Skeletal muscle satellite cell (primary cell): ENCODE measurements at regions not wholly inside any gene's neighbourhood (a gene's known extent, or its start where the extent isn't known, plus 50 kb on each side); places are given as distances from the start of the nearest gene placed in this dataset.
"Not testable (repeated sequence)": the region's sequence is repeated elsewhere in the genome, so short reads cannot be mapped to it uniquely, and the experiment has no call there.

Experiments
- H3K27me3 ChIP-seq: 2 replicates; pipeline ENCODE4 v1.7.0; 2013; ENCODE audit warnings: low read length; ENCODE audit not compliant: control insufficient read depth, insufficient read depth
- H3K36me3 ChIP-seq: 2 replicates; pipeline ENCODE4 v1.7.0; 2013; ENCODE audit warnings: mild to moderate bottlenecking, control low read depth, low read length; ENCODE audit not compliant: insufficient read depth
- H3K4me1 ChIP-seq: 2 replicates; pipeline ENCODE4 v1.7.0; 2013; ENCODE audit warnings: low read length; ENCODE audit not compliant: control insufficient read depth, insufficient read depth
- H3K4me2 ChIP-seq: 2 replicates; pipeline ENCODE4 v1.7.0; 2013; ENCODE audit warnings: mild to moderate bottlenecking, low read length
- H3K4me3 ChIP-seq: 2 replicates; pipeline ENCODE4 v1.7.0; 2013; ENCODE audit warnings: low read length
- H3K9ac ChIP-seq: 2 replicates; pipeline ENCODE4 v1.7.0; 2013; ENCODE audit warnings: mild to moderate bottlenecking, low read depth, low read length, moderate library complexity
- H3K9me3 ChIP-seq: replicated peaks from 2 replicates; pipeline ENCODE4 v1.7.0; 2013; ENCODE audit warnings: mild to moderate bottlenecking, control low read depth, low read length

DNA sequence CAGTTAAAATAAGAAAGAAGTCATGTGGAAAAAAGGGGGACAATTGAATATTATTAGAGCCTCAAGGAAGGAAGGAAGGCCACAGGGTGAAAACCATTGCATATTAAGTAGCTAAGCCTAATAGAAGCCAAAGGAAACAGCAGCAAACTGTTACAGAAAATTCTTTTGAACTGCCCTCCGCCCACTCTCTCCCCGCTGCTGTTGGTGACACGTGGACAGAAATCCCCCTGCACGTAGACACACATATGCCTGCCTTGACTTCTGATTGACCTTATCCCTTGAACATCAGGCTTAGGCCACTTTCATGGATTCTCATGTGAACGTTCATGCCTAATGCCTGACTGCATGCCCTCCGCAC, 229.1 kb downstream of the KCNRG start:
- H3K4me1 ChIP-seq, result peaks cover 15% of the 10 kb centered on the region
- no peak overlapping the region for H3K4me2 ChIP-seq
- H3K27me3 ChIP-seq, result peaks cover 14% of the 10 kb centered on the region
- peak overlapping the region; percentile 28 for H3K4me3 ChIP-seq
- H3K9ac ChIP-seq, result no peak overlapping the region
- no peaks in the 10 kb centered on the region for H3K36me3 ChIP-seq
- peaks cover 2% of the 10 kb centered on the region for H3K9me3 ChIP-seq

DNA sequence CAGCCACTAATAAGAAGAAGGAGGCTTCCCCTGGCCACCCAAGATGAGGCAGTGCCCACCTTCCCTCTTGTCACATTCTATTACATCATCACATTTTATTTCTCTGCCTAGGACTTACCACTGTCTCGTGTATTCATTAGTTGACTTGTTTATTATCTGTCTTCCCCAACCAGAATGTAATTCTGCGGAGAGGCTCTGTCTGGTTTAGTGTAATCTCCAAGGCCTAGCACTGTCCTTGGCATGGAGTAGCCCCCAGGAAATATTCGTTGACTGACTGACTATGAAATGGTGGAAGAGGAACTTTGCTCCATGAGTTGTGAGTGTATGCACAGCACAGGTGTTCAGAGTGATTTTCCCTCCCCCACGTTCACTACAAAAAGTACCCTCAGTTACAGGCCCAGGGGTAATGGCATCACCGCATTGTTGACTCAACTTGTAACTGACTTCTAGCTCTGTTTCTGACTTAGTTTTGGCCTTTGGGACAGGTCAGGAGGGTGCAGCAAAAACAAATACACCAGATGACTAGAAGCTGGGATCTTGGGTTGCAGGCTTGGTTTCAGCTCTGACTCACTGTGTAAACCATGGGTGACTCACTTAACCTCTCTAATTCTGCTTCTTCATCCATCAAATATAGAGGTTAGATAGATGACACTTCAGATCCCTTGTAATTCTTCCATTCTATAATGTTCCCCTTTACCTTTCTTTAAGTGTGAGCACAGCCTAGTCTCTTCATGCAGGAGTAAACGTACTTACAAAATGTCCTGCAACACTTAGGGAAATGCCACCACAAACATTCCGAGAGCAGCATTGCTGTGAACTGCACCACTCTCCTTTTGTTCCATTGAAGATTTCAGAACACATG, 229.7 kb downstream of the KCNRG start:
- Histone ChIP-seq H3K9ac (no peak overlapping the region), H3K4me2 (peak overlapping the region; percentile 45), H3K9me3 (peaks cover 2% of the 10 kb centered on the region), H3K27me3 (peaks cover 17% of the 10 kb centered on the region), H3K4me3 (peak overlapping the region; percentile 28), H3K36me3 (no peaks in the 10 kb centered on the region), H3K4me1 (peaks cover 15% of the 10 kb centered on the region)

DNA sequence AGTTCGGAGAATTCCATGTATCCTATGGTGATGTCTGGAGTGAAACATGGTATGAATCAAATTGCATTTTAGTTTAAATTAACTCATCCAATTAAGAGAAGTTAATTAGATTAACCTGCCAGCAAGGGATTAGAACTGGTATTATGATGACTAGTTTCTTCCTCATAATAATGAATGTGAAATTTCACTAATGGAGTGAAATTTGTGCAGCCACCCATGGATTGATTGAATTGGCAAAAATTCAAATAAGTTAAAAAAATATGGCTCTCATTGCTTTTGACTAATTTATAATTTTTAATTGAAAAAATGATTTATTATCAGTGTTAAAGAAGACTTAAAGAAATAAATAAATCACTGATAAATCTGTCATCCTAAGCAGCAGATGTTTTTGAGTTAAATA, 232.0 kb downstream of the KCNRG start:
- H3K4me1 ChIP-seq, result peaks cover 15% of the 10 kb centered on the region
- H3K4me2 ChIP-seq, result no peak overlapping the region
- no peak overlapping the region for H3K9ac ChIP-seq
- no peaks in the 10 kb centered on the region for H3K36me3 ChIP-seq
- peaks cover 2% of the 10 kb centered on the region for H3K9me3 ChIP-seq
- H3K27me3 ChIP-seq, result peaks cover 35% of the 10 kb centered on the region
- no peak overlapping the region for H3K4me3 ChIP-seq

DNA sequence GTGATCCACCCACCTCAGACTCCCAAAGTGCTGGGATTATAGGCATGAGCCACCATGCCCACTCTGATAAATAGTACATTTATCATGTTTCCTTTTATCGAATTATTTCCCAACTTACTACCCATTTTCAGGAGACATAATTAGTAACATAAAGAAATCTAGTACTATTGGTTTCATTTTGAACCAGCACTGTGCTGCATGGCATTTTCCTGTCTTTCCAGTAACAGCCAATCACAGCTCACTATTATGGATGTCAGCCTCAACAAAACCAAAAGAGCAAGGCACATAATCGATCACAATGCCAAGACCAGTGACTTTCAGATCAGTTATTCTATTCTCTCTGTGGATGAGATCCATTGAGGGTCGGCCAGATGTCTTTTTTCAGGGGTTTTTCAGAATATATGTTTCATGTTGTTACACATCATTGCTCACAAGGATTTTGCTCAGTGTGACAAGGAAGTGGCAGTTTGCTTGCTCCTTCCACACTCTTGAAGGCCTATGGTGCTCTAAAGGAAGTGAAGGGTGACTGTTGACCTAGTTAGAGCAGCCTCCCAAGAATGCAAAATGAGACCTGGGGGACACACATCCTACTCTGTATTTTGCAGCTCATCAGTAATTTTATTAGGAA, 233.4 kb downstream of the KCNRG start:
- Histone ChIP-seq H3K9me3 (peaks cover 2% of the 10 kb centered on the region), H3K4me3 (no peak overlapping the region), H3K27me3 (peaks cover 43% of the 10 kb centered on the region), H3K36me3 (no peaks in the 10 kb centered on the region), H3K4me1 (peaks cover 15% of the 10 kb centered on the region), H3K9ac (no peak overlapping the region), H3K4me2 (no peak overlapping the region)

DNA sequence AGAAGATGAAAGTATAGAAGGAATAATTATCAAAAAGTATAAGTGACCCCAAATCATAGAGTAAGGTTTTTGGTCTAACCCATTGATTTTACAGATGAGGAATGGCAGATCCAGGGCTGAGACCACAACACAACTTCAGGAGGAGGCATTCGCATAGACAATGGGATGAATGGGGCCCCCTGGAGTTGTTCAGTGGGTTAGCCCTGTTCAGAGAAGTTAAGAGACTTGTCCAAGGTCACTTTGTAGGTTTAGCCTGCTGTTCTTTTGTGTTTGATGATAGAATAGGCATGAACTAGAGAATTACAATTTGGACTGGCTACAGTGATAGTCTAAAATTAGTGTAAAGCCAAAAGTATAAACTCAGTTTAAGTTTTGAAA, 233.9 kb downstream of the KCNRG start:
- no peak overlapping the region for H3K9ac ChIP-seq
- H3K4me3 ChIP-seq, result no peak overlapping the region
- H3K4me2 ChIP-seq, result no peak overlapping the region
- H3K9me3 ChIP-seq, result peaks cover 2% of the 10 kb centered on the region
- no peaks in the 10 kb centered on the region for H3K36me3 ChIP-seq
- peaks cover 43% of the 10 kb centered on the region for H3K27me3 ChIP-seq
- H3K4me1 ChIP-seq, result peaks cover 15% of the 10 kb centered on the region

DNA sequence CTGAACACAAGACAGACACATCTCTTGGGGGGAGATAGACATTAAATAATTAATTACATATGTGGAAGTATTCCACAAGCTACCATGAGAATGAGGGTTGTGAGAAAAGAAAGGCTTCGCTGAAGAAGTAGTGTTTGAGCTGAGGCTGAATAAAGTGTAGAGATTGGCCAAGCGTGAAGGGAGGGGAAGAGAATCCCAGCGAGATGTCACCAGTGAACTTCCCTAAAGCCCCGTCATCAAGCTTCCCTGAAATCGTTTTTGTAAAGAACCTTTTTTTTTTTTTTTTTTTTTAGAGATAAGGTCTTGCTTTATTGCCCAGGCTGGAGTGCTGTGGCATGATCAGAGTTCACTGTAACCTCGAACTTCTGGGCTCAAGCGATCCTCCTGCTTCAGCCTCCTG, 235.2 kb downstream of the KCNRG start:
- Histone ChIP-seq H3K4me2 (no peak overlapping the region), H3K4me3 (no peak overlapping the region), H3K4me1 (peaks cover 4% of the 10 kb centered on the region), H3K9ac (no peak overlapping the region), H3K27me3 (peaks cover 43% of the 10 kb centered on the region), H3K9me3 (peaks cover 2% of the 10 kb centered on the region), H3K36me3 (no peaks in the 10 kb centered on the region)

DNA sequence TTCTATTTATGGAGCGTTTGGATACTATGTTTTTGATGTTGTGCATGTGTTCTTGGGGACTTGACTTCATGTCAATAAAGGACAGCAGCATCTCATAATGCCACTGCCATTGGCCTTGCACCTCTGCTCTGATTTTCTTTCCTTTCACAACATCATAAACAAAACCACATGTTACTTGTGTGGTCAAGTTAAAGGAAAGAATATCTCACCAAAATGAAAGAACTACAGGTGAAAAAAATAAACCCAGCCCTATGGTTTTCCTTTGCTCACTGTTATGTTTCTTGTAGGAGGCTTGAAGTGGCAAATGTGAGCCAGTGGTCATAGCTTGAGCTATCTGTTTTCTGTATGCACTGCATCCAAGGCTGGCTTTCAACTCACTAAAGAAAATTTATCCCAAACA, 240.4 kb downstream of the KCNRG start:
- H3K4me1 ChIP-seq, result no peaks in the 10 kb centered on the region

DNA sequence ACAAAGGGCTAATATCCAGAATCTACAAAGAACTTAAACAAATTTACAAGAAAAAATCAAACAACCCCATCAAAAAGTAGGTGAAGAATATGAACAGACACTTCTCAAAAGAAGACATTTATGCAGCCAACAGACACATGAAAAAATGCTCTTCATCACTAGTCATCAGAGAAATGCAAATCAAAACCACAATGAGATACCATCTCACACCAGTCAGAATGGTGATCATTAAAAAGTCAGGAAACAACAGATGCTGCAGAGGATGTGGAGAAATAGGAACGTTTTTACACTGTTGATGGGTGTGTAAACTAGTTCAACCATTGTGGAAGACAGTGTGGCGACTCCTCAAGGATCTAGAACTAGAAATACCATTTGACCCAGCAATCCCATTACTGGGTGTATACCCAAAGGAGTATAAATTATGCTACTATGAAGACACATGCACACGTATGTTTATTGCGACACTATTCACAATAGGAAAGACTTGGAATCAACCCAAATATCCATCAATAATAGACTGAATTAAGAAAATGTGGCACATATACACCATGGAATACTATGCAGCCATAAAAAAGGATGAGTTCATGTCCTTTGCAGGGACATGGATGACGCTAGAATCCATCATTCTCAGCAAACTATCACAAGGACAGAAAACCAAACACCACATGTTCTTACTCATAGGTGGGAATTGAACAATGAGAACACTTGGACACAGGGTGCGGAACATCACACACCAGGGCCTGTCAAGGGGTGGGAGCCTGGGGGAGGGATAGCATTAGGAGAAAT, 241.5 kb downstream of the KCNRG start:
- H3K36me3 ChIP-seq, H3K4me3 ChIP-seq: not testable (repeated sequence)

More for the DNA sequence above, 240.4 kb downstream of the KCNRG start:
- Histone ChIP-seq H3K4me2 (no peak overlapping the region), H3K4me3 (no peak overlapping the region), H3K27me3 (peaks cover 34% of the 10 kb centered on the region), H3K36me3 (no peaks in the 10 kb centered on the region), H3K9me3 (no peaks in the 10 kb centered on the region), H3K9ac (no peak overlapping the region)

DNA sequence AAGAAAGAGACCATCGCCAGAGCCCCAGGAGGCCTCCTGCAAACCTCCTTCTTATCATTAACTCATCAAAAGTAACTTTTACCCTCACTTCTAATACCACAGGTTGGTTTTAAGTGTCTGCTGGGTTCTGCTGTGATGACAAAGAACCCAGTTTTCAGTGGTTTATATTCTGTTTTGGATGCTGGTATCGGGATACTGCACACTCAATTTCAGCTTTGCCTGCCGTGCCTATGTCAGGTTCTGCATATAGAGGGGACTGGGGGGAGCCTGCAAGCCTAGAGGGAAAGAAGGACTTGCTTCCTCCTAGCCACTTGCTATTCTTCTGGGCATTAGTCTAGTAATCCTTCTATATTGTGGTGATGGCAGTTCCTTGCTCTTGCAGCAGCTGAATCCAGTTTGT, 242.4 kb downstream of the KCNRG start:
- Histone ChIP-seq H3K9ac (no peak overlapping the region), H3K4me1 (no peaks in the 10 kb centered on the region), H3K27me3 (peaks cover 17% of the 10 kb centered on the region), H3K36me3 (no peaks in the 10 kb centered on the region), H3K9me3 (no peaks in the 10 kb centered on the region), H3K4me2 (no peak overlapping the region), H3K4me3 (no peak overlapping the region)

More for the DNA sequence above, 241.5 kb downstream of the KCNRG start:
- not testable (repeated sequence) for H3K4me1 ChIP-seq, H3K9me3 ChIP-seq, H3K4me2 ChIP-seq, H3K9ac ChIP-seq
- peaks cover 25% of the 10 kb centered on the region for H3K27me3 ChIP-seq

DNA sequence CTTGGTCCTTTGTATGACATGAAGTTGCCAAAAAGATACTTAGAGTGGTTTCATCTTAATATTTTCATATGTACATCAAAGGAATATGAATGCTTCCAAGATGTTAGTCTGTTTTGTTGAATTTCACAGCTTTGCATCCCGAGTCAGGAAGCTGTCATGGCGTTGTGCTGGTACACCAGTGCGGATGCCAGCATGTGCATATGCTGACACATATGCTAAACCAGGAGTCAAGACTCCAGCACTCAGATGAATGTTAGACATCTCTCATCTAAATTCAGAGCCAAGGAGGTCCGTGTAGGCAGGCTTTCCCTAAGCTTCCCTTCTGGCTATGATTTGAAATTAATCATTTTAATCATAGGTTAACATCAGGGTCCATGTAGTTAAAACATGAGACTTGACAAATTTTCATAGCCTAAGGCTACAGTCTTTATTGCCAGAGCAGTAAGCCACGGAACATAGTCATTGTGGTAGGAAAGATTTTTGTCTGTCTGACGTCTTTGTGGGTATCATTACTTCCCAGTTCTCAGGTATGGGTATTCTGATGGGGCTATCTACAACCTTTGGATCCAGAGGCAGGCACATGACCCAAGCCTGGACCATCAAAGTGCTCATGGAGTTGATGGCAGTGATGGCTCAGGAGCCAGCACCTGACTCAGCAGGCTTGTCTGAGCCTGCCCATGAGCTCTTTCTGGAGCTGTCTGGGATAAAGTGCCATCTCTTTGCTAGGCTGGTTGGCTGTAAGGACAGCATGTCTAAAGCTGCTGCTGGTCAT, 246.1 kb downstream of the KCNRG start:
- Histone ChIP-seq H3K9ac (no peak overlapping the region), H3K4me3 (no peak overlapping the region)

DNA sequence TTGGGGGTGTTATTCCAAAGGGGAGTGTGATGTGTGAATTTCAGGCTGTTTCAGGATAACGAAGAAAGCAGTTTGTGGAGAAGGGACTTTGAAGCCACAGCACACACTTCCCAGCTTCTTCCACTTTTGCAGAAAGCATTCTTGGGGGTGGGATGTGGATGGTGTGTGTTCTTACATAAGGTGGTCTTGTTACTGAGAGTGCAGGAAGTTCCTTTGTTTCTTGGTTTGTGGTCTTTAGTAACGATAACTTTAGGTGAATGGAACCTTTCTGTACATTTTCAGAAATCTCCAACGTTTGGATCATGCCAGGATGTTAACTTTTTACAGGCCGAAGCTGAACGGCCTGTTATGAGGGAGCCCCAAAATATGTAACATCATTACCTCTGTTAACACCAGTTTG, 251.8 kb downstream of the KCNRG start:
- Histone ChIP-seq H3K9ac (no peak overlapping the region), H3K4me1 (peaks cover 7% of the 10 kb centered on the region), H3K4me3 (no peak overlapping the region), H3K9me3 (no peaks in the 10 kb centered on the region), H3K4me2 (no peak overlapping the region), H3K36me3 (no peaks in the 10 kb centered on the region), H3K27me3 (no peaks in the 10 kb centered on the region)

More for the DNA sequence above, 246.1 kb downstream of the KCNRG start:
- Histone ChIP-seq H3K4me1 (no peaks in the 10 kb centered on the region), H3K36me3 (no peaks in the 10 kb centered on the region), H3K9me3 (no peaks in the 10 kb centered on the region), H3K4me2 (no peak overlapping the region), H3K27me3 (peaks cover 12% of the 10 kb centered on the region)
